Posterior cingulate gyrus (tissue), 11 donors: ENCODE measurements at regions not wholly inside any gene's neighbourhood (a gene's known extent, or its start where the extent isn't known, plus 50 kb on each side); places are given as distances from the start of the nearest gene placed in this dataset.

Source experiments
- DNase-seq, 10 donors: peaks; one replicate each; pipeline versions ENCODE4 v3.0.0 to v3.0.0-alpha.2; 2020 to 2021; ENCODE audit warnings: mixed read lengths in 3 of 10
- intact Hi-C: fragments of 100-400 bp; cut with DNase I; formaldehyde crosslinking; loops from one replicate; pipeline ENCODE4 v1.15.1; 2023

- intact Hi-C loops, result no loop called here
- no peak for DNase-seq
Observed at GRCh38 chr3:18650731-18651130, 225.6 kb upstream of the SATB1 start.

- intact Hi-C loops, result no loop called here
- no peak for DNase-seq
Observed at GRCh38 chr3:18649666-18650363, 224.7 kb upstream of the SATB1 start.

GRCh38 chr3:18648868-18649462 is 223.8 kb upstream of the SATB1 start:
- DNase-seq, result no peak
- intact Hi-C loops, result no loop called here

- intact Hi-C loops, result no loop called here
- DNase-seq, result no peak
Observed at GRCh38 chr3:18648159-18648558, 223.0 kb upstream of the SATB1 start.

GRCh38 chr3:18645619-18646018 is 220.5 kb upstream of the SATB1 start:
- intact Hi-C loops, result no loop called here

GRCh38 chr3:18643281-18643680 is 218.1 kb upstream of the SATB1 start:
- no peak for DNase-seq
- intact Hi-C loops, result no loop called here

More at GRCh38 chr3:18645619-18646018, 220.5 kb upstream of the SATB1 start:
- DNase-seq, result no peak

- DNase-seq, result no peak
- intact Hi-C loops, result no loop called here
Observed at GRCh38 chr3:18641916-18642315, 216.8 kb upstream of the SATB1 start.

GRCh38 chr3:18635215-18635614 is 210.1 kb upstream of the SATB1 start:
- no peak for DNase-seq
- intact Hi-C loops, result no loop called here

GRCh38 chr3:18634461-18634860 is 209.3 kb upstream of the SATB1 start:
- intact Hi-C loops, result no loop called here

GRCh38 chr3:18633002-18633401 is 207.9 kb upstream of the SATB1 start:
- no peak for DNase-seq
- intact Hi-C loops, result no loop called here

More at GRCh38 chr3:18634461-18634860, 209.3 kb upstream of the SATB1 start:
- no peak for DNase-seq

- no peak for DNase-seq
- intact Hi-C loops, result no loop called here
Observed at GRCh38 chr3:18630295-18630694, 205.2 kb upstream of the SATB1 start.

- no peak for DNase-seq
- intact Hi-C loops, result no loop called here
Observed at GRCh38 chr3:18625085-18625484, 199.9 kb upstream of the SATB1 start.

- no peak for DNase-seq
- intact Hi-C loops, result no loop called here
Observed at GRCh38 chr3:18623220-18623619, 198.1 kb upstream of the SATB1 start.

- DNase-seq, result no peak
- intact Hi-C loops, result no loop called here
Observed at GRCh38 chr3:18618723-18619122, 193.6 kb upstream of the SATB1 start.

GRCh38 chr3:18611991-18612390 is 186.9 kb upstream of the SATB1 start:
- intact Hi-C loops, result no loop called here
- DNase-seq, result no peak

- no peak for DNase-seq
- intact Hi-C loops, result no loop called here
Observed at GRCh38 chr3:18609187-18609586, 184.0 kb upstream of the SATB1 start.

- intact Hi-C loops, result no loop called here
- peak in 2 of 10 donors; percentile 52 to 53 for DNase-seq
Observed at GRCh38 chr3:18597919-18598318, 172.8 kb upstream of the SATB1 start.

GRCh38 chr3:18593231-18593630 is 168.1 kb upstream of the SATB1 start:
- intact Hi-C loops, result no loop called here
- no peak for DNase-seq

- intact Hi-C loops, result no loop called here
- no peak for DNase-seq
Observed at GRCh38 chr3:18591120-18591519, 166.0 kb upstream of the SATB1 start.

- no peak for DNase-seq
- intact Hi-C loops, result no loop called here
Observed at GRCh38 chr3:18586076-18586475, 160.9 kb upstream of the SATB1 start.

- intact Hi-C loops, result no loop called here
- DNase-seq, result no peak
Observed at GRCh38 chr3:18585004-18585968, 160.1 kb upstream of the SATB1 start.
